T47D (cell line): ENCODE measurements at regions not wholly inside any gene's neighbourhood (a gene's known extent, or its start where the extent isn't known, plus 50 kb on each side); places are given as distances from the start of the nearest gene placed in this dataset.

ENCODE experiments used
- DNase-seq, 2 experiments: peaks; one replicate each; pipeline versions ENCODE4 v3.0.0 to v3.0.0-alpha.2; 2011 to 2012; ENCODE audit warnings: low read depth in 1 of 2, low spot score in 1 of 2
- JUND ChIP-seq: IDR thresholded peaks from 2 replicates; pipeline ENCODE4 v1.6.1; 2012; ENCODE audit warnings: low read depth
- in situ Hi-C: cut with HindIII; loops from 2 replicates; pipeline ENCODE4 v1.10.0; 2016; ENCODE audit warnings: low sequenced_read_pairs, low pct_unique_long_range_greater_than_20kb

GRCh38 chr2:155872396-155872795 is 460.1 kb downstream of the NR4A2 start:
- DNase-seq, result peak in 1 of 2 experiments; percentile 1
- in situ Hi-C loops, result no loop called here
- no peak for TF ChIP-seq JUND

DNA sequence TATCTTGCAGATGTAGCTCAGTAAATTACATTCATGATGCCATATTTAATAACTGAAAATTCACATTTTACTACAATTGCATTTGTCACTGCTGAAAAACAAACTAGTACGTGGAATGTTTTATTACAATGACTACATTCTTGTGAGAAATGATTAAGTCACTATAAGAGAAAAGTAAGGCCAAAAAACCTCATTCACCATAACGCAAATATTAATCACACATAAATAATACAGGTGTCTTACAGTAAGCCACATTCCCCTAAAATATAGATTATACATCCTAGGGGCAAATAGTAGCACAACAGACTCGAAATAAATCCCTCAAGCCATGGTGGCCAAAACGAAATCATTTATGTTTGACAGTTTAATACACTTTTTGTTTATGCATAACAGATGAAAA is 460.6 kb downstream of the NR4A2 start:
- in situ Hi-C loops, result no loop called here

DNA sequence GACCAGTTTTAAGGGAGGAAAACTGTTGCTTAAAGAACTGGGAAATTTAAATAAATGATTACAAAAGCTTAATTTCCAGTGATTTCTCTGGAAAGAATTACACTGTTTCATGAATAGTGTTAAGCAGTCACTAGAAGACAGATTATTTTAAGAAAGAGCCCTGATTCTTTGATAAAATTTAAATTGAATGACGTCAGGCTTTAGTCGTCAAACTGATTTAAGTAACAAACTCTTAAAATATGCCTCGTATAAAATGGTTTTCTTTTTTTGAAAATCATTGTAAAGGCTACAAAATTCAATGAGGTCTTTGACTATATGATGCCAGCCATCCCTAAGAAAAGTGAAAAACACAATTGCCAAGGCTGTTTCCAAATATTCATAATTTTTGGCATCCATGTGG is 465.0 kb downstream of the NR4A2 start:
- in situ Hi-C loops, result no loop called here
- TF ChIP-seq JUND, result no peak

More for the DNA sequence above, 460.6 kb downstream of the NR4A2 start:
- no peak for TF ChIP-seq JUND
- DNase-seq, result no peak

DNA sequence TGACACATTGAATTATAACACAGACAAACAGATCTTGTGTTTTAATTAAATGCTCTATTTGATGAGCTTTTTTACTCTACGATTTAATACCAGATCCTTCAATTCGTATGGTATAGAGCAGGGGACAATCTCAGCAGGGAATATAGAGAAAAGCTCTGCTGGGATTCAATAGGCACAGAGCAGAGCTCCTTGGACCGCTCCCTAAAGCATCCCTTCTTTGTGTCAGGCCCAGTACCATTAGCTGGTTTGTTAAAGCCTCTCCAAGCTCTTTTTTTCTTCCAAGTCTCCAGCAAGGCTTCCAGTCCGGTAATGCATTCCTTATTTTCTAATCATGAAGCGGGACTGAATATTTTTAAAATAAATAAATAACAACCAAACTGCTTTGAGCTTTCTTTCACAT is 466.0 kb downstream of the NR4A2 start:
- no peak for DNase-seq
- in situ Hi-C loops, result no loop called here
- TF ChIP-seq JUND, result no peak

More for the DNA sequence above, 465.0 kb downstream of the NR4A2 start:
- DNase-seq, result no peak

GRCh38 chr2:155852156-155852555 is 480.4 kb downstream of the NR4A2 start:
- DNase-seq, result no peak
- in situ Hi-C loops, result no loop called here
- TF ChIP-seq JUND, result no peak

- no peak for TF ChIP-seq JUND
- DNase-seq, result no peak
- in situ Hi-C loops, result no loop called here
Measured at GRCh38 chr2:155846259-155846658, 486.3 kb downstream of the NR4A2 start.

DNA sequence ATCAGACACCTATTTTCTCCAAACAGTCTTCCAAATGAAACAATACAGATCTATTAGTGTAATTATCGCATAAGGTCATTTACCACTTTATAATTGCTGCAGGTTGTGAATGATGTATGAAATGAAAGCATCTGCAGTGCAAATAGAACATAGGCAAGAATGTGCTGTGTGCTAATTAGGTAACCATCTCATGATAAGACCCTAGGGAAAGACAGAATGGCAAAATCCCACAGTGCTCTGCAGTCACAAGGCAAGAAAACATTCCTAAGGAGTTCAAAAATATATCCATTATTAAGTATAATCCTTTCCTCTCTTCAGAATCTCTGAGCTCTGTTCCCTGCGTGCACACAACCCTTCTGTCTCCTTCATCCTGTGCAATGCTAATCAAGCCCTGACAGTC is 488.1 kb downstream of the NR4A2 start:
- in situ Hi-C loops, result no loop called here
- DNase-seq, result no peak
- no peak for TF ChIP-seq JUND

GRCh38 chr2:155842103-155842502 is 490.4 kb downstream of the NR4A2 start:
- in situ Hi-C loops, result no loop called here
- no peak for TF ChIP-seq JUND
- no peak for DNase-seq

DNA sequence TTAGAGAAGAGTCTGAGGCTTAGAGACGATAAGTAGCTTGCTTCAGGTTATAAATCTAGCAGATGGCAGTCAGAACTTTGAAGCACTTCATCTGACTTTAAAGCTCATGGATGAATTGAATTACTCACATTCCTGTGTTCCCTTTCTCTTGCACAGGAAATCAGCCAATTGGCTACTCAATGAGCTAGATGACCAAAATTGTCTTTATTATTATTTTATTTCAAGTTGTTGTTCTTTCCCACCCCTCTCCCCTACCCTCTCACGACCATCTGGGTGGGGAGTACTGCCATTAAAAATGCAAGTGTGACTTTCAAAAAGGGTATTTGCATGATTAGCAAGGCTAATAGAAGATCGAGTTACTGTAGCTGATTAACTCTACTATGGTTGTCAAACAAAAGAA is 491.1 kb downstream of the NR4A2 start:
- in situ Hi-C loops, result no loop called here
- no peak for DNase-seq
- TF ChIP-seq JUND, result no peak

GRCh38 chr2:155840661-155841060 is 491.9 kb downstream of the NR4A2 start:
- no peak for TF ChIP-seq JUND

GRCh38 chr2:155839991-155840390 is 492.5 kb downstream of the NR4A2 start:
- in situ Hi-C loops, result no loop called here
- no peak for TF ChIP-seq JUND
- no peak for DNase-seq

More at GRCh38 chr2:155840661-155841060, 491.9 kb downstream of the NR4A2 start:
- in situ Hi-C loops, result no loop called here
- DNase-seq, result no peak

DNA sequence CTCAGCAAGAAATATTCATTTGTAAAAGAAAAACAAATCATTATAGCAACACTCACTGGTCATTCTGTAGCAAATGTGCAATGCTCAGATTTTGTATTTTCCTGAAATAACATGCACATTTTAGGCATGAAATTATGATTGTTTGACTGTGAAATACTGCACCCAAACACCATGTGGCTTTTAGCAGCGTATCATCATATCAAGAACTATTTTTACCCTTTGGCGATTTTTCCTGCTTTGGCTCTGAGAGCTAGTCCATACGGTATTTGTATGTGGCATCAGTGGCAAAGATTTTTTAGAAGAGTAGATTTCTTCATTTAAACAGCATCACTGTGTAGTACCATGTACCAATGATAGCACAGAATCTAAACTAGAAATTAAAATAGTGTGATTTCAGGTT is 493.1 kb downstream of the NR4A2 start:
- no peak for DNase-seq
- in situ Hi-C loops, result no loop called here
- TF ChIP-seq JUND, result no peak

GRCh38 chr2:155836439-155836838 is 496.1 kb downstream of the NR4A2 start:
- TF ChIP-seq JUND, result no peak
- no peak for DNase-seq
- in situ Hi-C loops, result no loop called here

DNA sequence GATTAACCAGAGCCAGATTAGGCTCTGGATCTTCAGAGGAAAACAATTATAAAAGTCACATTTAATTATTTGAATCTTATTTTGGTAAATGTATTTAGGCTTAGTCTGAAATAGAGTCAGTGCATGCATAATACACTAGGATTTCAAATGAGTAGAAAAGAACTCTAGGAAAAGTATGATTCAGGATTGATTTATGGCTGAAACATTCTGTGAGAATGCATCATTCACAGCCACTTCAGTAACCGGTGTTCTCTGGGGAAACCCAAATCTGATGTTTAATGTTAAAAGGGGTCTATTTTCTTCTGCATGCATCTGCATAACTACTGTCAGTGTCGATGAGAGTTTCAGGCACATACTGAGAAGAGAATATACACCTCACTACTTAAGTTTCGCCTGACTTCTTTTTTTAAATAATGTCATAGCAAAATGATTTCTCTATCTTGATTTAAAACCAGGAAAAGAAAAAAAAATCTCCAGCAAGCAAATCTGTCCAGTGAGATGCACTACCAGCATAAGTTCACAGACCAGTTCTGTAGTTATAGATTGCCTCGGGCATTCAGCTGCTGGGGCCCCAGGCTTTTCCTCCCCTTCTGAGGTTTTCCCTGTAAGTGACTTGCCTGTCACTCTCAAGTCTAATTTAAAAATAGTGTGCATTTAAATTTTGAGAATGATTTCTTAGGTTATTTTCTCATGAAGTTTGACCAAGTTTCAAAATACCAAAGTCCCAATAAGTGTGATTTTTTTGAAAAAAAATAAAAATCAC is 501.5 kb downstream of the NR4A2 start:
- in situ Hi-C loops, result no loop called here
- peak in 1 of 2 experiments; percentile 5 for DNase-seq
- no peak for TF ChIP-seq JUND
